Activated naive CD4-positive, alpha-beta T cell treated with anti-CD3 and anti-CD28 coated beads for 36 hours (primary cell): ENCODE measurements at regions not wholly inside any gene's neighbourhood (a gene's known extent, or its start where the extent isn't known, plus 50 kb on each side); places are given as distances from the start of the nearest gene placed in this dataset.
"Not testable (repeated sequence)": the region's sequence is repeated elsewhere in the genome, so short reads cannot be mapped to it uniquely, and the experiment has no call there.

ENCODE experiments used
- CTCF ChIA-PET: fragments of 350-600 bp; sonication (Branson Sonifier 250); formaldehyde crosslinking; loops from one replicate; lab custom pipeline; 2021; ENCODE audit warnings: antibody characterized with exemption; lab: Charles Lee
- DNase-seq: peaks from one replicate; pipeline ENCODE4 v3.0.0-alpha.2; 2020
- H3K27ac Mint-ChIP-seq: one replicate; pipeline ENCODE4 v1.8.0; 2021; ENCODE audit warnings: mild to moderate bottlenecking, mixed read lengths
- H3K27me3 Mint-ChIP-seq: one replicate; pipeline ENCODE4 v1.8.0; 2021; ENCODE audit warnings: low read depth, mixed read lengths
- H3K36me3 Mint-ChIP-seq: one replicate; pipeline ENCODE4 v1.8.0; 2021; ENCODE audit warnings: low read depth, mixed read lengths
- H3K4me1 Mint-ChIP-seq: one replicate; pipeline ENCODE4 v1.8.0; 2021; ENCODE audit warnings: low read depth, mixed read lengths
- H3K4me3 Mint-ChIP-seq: one replicate; pipeline ENCODE4 v1.8.0; 2021; ENCODE audit warnings: mild to moderate bottlenecking, moderate library complexity, mixed read lengths
- H3K9me3 Mint-ChIP-seq: one replicate; pipeline ENCODE4 v1.8.0; 2021; ENCODE audit warnings: mixed read lengths
- intact Hi-C: fragments of 100-400 bp; cut with micrococcal nuclease; formaldehyde crosslinking; loops from one replicate; pipeline ENCODE4 v1.15.1; 2023

DNA sequence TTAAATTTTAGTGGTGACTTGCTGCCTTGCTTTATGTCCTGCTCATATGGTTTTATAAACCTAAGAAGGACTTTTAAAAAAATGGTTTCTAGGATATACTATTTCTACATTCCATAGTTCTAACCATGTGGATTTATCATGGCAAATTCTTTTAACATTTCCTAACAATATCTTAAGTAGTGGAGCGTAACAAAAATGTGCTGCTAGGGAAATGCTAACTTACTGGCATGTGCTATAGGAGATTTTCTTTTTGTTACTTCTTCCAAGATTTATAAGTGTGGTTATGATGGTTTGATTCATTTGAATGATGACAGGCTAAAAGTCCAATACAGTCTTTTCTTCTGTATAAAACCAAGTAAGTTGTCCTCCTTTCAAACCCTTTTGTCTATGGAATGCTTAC lies 713.7 kb downstream of the SLITRK1 start:
- Mint-ChIP-seq H3K4me3 (no peak overlapping the region), H3K4me1 (no peaks in the 10 kb centered on the region)
- CTCF ChIA-PET, result no interaction called here

DNA sequence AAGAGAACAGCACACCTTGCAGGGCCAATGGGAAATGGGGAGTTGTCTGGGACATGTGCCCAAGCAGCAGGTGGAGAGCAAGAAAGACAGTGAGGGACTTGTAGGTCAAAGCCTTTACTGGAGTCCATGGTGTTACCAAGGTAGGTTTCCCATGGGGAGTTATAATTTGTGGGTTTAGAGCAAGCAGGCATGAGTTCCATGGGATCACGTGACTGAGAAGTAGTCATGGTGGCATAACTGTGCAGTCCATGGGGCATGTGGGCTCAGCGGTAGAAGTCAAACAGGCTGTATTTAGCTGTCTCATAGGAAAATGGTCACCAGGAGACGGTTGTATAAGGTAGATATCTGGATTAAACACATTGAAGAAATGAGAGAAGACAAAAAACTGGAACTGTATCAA lies 715.1 kb downstream of the SLITRK1 start:
- H3K27ac Mint-ChIP-seq, result no peak overlapping the region
- DNase-seq, result no peak
- peaks cover 2% of the 10 kb centered on the region for H3K9me3 Mint-ChIP-seq
- H3K4me3 Mint-ChIP-seq, result no peak overlapping the region
- H3K27me3 Mint-ChIP-seq, result no peaks in the 10 kb centered on the region
- CTCF ChIA-PET, result no interaction called here
- intact Hi-C loops, result no loop called here
- no peaks in the 10 kb centered on the region for H3K36me3 Mint-ChIP-seq
- H3K4me1 Mint-ChIP-seq, result no peaks in the 10 kb centered on the region

More for the DNA sequence above, 713.7 kb downstream of the SLITRK1 start:
- no peak for DNase-seq
- intact Hi-C loops, result no loop called here
- no peaks in the 10 kb centered on the region for H3K36me3 Mint-ChIP-seq
- no peak overlapping the region for H3K27ac Mint-ChIP-seq
- peaks cover 4% of the 10 kb centered on the region for H3K9me3 Mint-ChIP-seq
- no peaks in the 10 kb centered on the region for H3K27me3 Mint-ChIP-seq

DNA sequence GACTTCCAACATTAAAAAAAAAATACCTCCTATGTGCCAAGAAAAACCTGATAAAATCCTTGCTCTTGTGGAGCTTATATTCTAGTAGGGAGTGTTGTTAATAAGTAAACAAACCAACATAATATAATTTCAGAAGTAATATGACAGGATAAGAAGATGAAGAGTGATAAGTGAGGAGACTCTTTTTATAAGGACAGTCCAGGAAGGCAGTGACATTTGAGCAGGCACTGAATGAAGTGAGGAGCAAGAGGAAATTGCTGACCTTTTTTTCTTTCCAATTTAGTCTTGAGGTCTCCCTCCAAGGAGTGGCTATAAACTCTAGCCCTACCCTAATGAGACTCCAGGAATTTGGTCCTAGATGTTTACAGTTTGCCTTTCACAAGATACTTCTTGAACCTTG lies 715.7 kb downstream of the SLITRK1 start:
- Mint-ChIP-seq H3K27me3 (no peaks in the 10 kb centered on the region), H3K4me1 (no peaks in the 10 kb centered on the region), H3K4me3 (no peak overlapping the region), H3K27ac (no peak overlapping the region), H3K9me3 (no peaks in the 10 kb centered on the region), H3K36me3 (no peaks in the 10 kb centered on the region)
- no peak for DNase-seq
- intact Hi-C loops, result no loop called here
- CTCF ChIA-PET, result no interaction called here

DNA sequence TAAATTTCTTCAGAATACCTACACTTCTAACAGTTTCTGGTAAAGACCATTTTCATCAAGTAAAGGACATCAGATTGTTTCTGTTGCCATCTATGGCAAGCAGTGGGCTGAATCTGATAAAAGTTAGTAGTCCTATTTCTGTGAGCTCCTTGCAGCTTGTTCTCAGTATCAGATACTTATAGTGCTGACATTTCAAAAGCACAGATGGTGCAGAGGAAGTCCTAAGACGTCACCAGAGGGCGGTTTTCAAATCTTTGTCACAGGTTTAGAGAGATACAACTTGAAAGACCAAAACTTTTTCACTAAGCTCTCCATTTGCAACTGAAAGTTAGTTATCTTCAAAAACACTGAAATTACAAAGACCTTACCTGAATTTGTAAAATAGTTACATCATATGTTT lies 719.8 kb downstream of the SLITRK1 start:
- Mint-ChIP-seq H3K9me3 (no peaks in the 10 kb centered on the region), H3K27me3 (no peaks in the 10 kb centered on the region), H3K4me1 (no peaks in the 10 kb centered on the region), H3K4me3 (no peak overlapping the region), H3K27ac (no peak overlapping the region), H3K36me3 (no peaks in the 10 kb centered on the region)
- intact Hi-C loops, result no loop called here
- CTCF ChIA-PET, result no interaction called here
- no peak for DNase-seq

DNA sequence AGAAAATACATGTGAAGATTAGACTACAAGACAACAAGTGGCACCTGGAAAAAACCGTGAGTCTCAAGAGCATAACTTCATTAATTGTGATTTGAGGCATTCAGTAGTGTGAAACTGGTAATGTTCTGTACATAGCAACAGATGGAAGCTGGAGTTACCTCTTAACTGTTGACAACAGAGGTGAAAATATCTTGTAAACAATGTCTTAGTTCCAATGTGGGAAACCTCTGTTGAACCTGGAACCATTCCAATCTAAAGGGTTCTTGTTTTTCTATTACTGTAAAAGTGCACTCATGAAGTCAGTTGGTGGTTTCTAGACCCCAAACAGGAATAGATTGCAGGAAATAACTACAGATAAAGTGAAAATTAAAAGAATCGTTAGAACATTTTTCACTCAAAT lies 728.4 kb downstream of the SLITRK1 start:
- Mint-ChIP-seq H3K27me3 (no peaks in the 10 kb centered on the region), H3K4me1 (no peaks in the 10 kb centered on the region), H3K27ac (no peak overlapping the region), H3K4me3 (no peak overlapping the region), H3K9me3 (no peaks in the 10 kb centered on the region), H3K36me3 (no peaks in the 10 kb centered on the region)
- DNase-seq, result no peak
- intact Hi-C loops, result no loop called here
- CTCF ChIA-PET, result no interaction called here

DNA sequence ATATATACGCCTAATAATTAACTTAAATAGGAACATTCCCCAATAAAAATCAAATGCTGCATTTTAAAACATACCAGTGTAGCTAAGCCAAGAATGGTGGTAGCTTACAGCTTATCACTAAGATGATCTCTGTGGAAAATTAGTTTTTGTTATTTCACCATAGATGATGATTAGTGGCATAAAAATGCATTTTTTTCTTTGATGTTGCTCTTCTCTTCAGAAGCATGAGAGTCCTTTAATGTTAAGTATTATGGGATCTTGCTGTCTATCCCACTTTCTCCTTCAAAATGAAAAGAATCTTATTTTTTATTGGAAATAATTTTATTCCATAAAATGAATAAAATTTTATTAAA lies 731.0 kb downstream of the SLITRK1 start:
- Mint-ChIP-seq H3K4me1 (no peaks in the 10 kb centered on the region), H3K27ac (no peak overlapping the region), H3K27me3 (no peaks in the 10 kb centered on the region), H3K36me3 (no peaks in the 10 kb centered on the region), H3K9me3 (peaks cover 2% of the 10 kb centered on the region), H3K4me3 (no peak overlapping the region)
- intact Hi-C loops, result no loop called here
- CTCF ChIA-PET, result no interaction called here
- DNase-seq, result no peak

DNA sequence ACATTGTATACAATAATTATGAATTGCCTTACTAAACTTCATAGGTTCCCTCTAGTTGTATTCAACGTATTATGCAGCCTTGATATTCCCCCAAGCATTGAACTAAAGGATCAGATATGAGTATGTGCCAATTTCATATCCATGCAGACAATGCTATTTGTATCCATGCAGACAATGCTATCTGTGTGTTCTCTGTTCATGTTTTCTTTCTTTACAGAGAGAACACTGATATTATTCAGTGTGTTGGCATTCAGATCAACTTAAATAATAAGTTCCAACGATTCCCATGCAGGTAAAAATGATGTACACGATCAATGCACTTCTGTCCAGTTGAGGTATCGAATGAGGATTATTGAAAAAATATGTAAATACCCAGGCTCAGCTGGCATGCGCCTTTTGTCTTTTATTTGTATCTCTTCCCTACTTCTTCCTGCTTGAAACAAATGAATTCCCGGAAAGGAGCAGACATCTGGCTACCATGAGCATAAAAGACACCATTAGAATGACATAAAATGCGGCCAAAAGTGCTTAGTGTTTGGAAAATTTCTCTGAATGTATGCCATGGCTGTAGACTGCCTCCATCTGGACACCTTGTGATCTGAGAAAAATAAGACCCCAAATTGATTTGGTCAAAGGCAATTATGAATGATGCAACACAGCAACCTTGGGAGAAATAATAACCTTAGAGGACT lies 731.5 kb downstream of the SLITRK1 start:
- Mint-ChIP-seq H3K4me1 (no peaks in the 10 kb centered on the region), H3K9me3 (peaks cover 2% of the 10 kb centered on the region), H3K27ac (no peak overlapping the region), H3K4me3 (no peak overlapping the region), H3K27me3 (no peaks in the 10 kb centered on the region), H3K36me3 (no peaks in the 10 kb centered on the region)
- no peak for DNase-seq
- CTCF ChIA-PET, result no interaction called here
- intact Hi-C loops, result no loop called here

DNA sequence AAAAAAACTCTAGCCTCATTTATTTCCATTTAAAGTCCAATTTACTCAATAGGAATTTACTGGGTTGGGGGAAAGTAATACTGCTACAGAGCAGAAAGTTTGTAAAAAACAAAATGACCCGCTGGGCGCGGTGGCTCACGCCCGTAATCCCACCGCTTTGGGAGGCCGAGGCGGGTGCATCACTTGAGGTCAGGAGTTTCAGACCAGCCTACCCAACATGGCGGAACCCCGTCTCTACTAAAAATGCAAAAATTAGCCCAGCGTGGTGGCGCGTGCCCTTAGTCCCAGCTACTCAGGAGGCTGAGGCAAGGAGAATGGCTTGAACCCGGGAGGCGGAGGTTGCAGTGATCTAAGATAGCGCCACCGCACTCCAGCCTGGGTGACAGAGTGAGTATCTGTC lies 745.6 kb downstream of the SLITRK1 start:
- peaks cover 2% of the 10 kb centered on the region for H3K9me3 Mint-ChIP-seq
- H3K36me3 Mint-ChIP-seq, result no peaks in the 10 kb centered on the region
- H3K4me3 Mint-ChIP-seq, result no peak overlapping the region
- no peaks in the 10 kb centered on the region for H3K4me1 Mint-ChIP-seq
- no peak overlapping the region for H3K27ac Mint-ChIP-seq
- intact Hi-C loops, result no loop called here
- H3K27me3 Mint-ChIP-seq, result no peaks in the 10 kb centered on the region
- no peak for DNase-seq
- CTCF ChIA-PET, result no interaction called here

DNA sequence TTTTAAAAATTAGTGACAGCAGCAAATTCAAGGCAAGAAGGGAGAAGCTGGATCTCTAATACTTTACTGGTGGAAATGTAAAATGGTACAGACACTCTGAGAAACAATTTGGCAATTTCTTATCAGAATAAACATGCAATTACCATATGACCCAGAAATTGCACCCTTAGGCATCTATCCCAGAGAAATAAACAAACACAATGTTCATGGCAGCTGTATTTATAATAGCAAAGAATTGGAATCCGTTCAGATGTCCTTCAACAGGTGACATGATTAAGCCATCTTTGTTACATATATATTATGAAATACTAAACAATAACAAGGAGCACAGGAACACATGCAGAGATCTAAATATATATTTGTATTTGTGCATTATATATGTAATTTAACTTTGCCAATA lies 756.5 kb downstream of the SLITRK1 start:
- intact Hi-C loops, result no loop called here

DNA sequence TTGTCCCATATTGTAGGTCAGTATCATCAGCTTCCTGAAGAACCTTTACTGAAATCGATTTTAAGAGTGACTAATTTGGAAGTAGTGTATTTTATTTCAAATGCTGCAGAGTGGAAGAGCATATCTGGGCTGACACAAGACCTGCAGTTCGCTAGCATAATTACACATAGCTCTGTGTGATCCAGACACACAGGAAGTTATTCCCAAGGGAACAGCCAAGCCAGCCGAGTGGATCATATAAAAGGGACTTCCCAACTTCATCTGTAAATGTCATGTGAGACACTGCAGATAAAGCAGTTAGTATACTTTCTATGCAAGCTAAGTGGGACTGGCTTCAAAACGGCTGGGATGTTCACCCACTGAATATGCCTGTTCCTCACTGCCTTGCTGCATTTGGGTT lies 760.4 kb downstream of the SLITRK1 start:
- Mint-ChIP-seq H3K4me1 (no peaks in the 10 kb centered on the region), H3K4me3 (no peak overlapping the region), H3K9me3 (no peaks in the 10 kb centered on the region), H3K36me3 (no peaks in the 10 kb centered on the region), H3K27me3 (no peaks in the 10 kb centered on the region), H3K27ac (no peak overlapping the region)
- CTCF ChIA-PET, result interaction anchor here (0.6 kb wide), 1 partner anchor 36 kb away, joined by 3 read pairs; no protein-coding TSS in a partner anchor
- intact Hi-C loops, result no loop called here
- no peak for DNase-seq

More for the DNA sequence above, 756.5 kb downstream of the SLITRK1 start:
- no peak overlapping the region for H3K4me3 Mint-ChIP-seq
- DNase-seq, result no peak
- no peaks in the 10 kb centered on the region for H3K27me3 Mint-ChIP-seq
- H3K36me3 Mint-ChIP-seq, result no peaks in the 10 kb centered on the region
- no peaks in the 10 kb centered on the region for H3K9me3 Mint-ChIP-seq
- H3K27ac Mint-ChIP-seq, result no peak overlapping the region
- H3K4me1 Mint-ChIP-seq, result no peaks in the 10 kb centered on the region
- CTCF ChIA-PET, result no interaction called here

DNA sequence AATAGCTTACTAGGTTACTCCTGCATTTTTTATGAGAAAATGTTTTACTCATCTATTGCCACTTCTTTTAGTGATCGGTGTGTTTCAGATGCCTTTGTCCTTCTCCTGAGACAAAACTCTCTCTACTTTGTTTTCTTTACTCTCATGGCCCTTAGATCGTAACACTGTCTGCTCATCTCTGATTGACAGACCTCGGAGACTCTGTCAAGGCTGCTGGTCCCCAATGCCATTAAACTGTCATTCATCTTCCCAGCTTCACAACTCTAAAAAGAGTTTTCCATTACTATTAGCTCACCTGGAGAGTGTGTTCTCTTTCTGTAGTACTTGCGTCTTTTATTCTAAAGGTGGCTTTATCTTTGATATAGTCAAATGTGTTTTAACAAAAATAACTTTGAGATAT lies 765.2 kb downstream of the SLITRK1 start:
- no peaks in the 10 kb centered on the region for H3K4me1 Mint-ChIP-seq
- no peak overlapping the region for H3K4me3 Mint-ChIP-seq
- intact Hi-C loops, result no loop called here
- H3K36me3 Mint-ChIP-seq, result no peaks in the 10 kb centered on the region
- CTCF ChIA-PET, result no interaction called here
- no peaks in the 10 kb centered on the region for H3K27me3 Mint-ChIP-seq
- H3K9me3 Mint-ChIP-seq, result peaks cover 1% of the 10 kb centered on the region
- no peak for DNase-seq
- no peak overlapping the region for H3K27ac Mint-ChIP-seq

DNA sequence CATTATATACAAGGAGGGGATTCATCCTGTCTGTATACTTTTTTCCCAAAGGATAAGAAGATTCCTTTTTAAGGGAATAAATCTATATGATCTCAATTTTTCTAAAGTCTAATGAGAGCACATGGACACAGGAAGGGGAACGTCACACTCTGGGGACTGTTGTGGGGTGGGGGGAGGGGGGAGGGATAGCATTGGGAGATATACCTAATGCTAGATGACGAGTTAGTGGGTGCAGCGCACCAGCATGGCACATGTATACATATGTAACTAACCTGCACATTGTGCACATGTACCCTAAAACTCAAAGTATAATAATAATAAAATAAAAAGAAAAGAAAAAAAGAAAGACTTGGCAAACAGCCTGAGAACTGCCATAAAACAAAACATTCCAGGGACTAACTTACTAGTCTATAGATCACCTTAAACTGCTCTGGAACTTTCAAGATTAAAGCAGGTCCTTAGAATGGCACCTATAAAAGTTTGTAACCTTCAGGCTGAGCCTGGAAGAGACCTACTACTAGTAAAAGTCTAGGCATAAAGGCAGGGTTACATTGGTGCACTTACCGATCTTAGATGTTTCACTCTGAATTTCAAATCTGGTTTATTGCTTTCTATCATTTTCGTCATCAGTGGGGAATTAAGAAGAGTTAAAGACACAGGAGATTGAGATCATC lies 780.6 kb downstream of the SLITRK1 start:
- H3K27ac Mint-ChIP-seq, CTCF ChIA-PET, H3K4me1 Mint-ChIP-seq, H3K36me3 Mint-ChIP-seq, DNase-seq, H3K9me3 Mint-ChIP-seq, intact Hi-C loops, H3K27me3 Mint-ChIP-seq, H3K4me3 Mint-ChIP-seq: not testable (repeated sequence)

DNA sequence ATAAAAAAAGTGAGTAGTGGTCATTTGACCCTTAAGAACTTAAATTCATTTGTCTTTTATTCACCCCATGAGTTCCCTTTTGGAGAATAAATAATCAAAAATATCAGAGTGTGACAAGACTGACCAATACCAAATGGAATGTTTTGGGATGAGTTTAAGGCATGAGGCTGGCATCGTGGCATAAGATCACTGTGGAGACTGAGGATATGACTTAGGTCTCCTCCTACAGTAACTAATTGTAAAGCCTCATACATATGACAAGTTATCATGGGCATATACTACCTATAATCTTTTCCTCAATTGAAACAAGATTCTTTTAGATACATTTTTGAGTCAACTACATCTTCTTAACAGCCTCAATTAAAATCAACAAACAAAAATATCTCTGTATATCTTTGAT lies 782.0 kb downstream of the SLITRK1 start:
- peaks cover 11% of the 10 kb centered on the region for H3K9me3 Mint-ChIP-seq
- CTCF ChIA-PET, result no interaction called here
- H3K4me1 Mint-ChIP-seq, result no peaks in the 10 kb centered on the region
- no peak overlapping the region for H3K4me3 Mint-ChIP-seq
- H3K36me3 Mint-ChIP-seq, result no peaks in the 10 kb centered on the region
- H3K27me3 Mint-ChIP-seq, result no peaks in the 10 kb centered on the region
- intact Hi-C loops, result no loop called here
- no peak for DNase-seq
- no peak overlapping the region for H3K27ac Mint-ChIP-seq
